Panc1 (cell line): ENCODE measurements at regions not wholly inside any gene's neighbourhood (a gene's known extent, or its start where the extent isn't known, plus 50 kb on each side); places are given as distances from the start of the nearest gene placed in this dataset.

Experiments
- ATAC-seq: fragments of 200-7000 bp; cut with Tn5 transposase; 2 replicates; pipeline ENCODE4 v1.9.1; 2020; ENCODE audit warnings: mild to moderate bottlenecking, moderate library complexity
- BruUV-seq: library from RNA; stranded (reverse); fragments of 400-500 nt; replicated peaks from 2 replicates; lab custom pipeline; 2021; lab: Mats Ljungman, UMichigan
- CTCF ChIA-PET: fragments of 300-600 bp; sonication (Branson Sonifier 250); formaldehyde crosslinking; loops from one replicate; lab custom pipeline; 2022; ENCODE audit warnings: antibody characterized with exemption; lab: Charles Lee
- POLR2A ChIA-PET: fragments of 300-600 bp; sonication (Branson Sonifier 250); formaldehyde crosslinking; loops from one replicate; lab custom pipeline; 2022; ENCODE audit warnings: antibody characterized with exemption; lab: Charles Lee
- DNase-seq: peaks from one replicate; pipeline ENCODE4 v3.0.0-alpha.2; 2010; ENCODE audit warnings: low read depth, low spot score
- H3K27ac ChIP-seq: 2 replicates; pipeline ENCODE4 v1.5.1; 2011; ENCODE audit warnings: mild to moderate bottlenecking, low read length, inconsistent platforms
- H3K27me3 ChIP-seq: fragments of 200-500 bp; sonication (Bioruptor generic); 2 replicates; pipeline ENCODE4 v1.6.0; 2014; ENCODE audit warnings: low read length, inconsistent platforms; ENCODE audit not compliant: control insufficient read depth, insufficient read depth
- H3K36me3 ChIP-seq: fragments of 200-500 bp; sonication (Bioruptor generic); 2 replicates; pipeline ENCODE4 v1.5.1; 2014; ENCODE audit warnings: inconsistent platforms, mild to moderate bottlenecking, low read length, moderate library complexity; ENCODE audit not compliant: control insufficient read depth, insufficient read depth
- H3K4me1 ChIP-seq: 2 replicates; pipeline ENCODE4 v1.5.1; 2011; ENCODE audit warnings: inconsistent platforms, mild to moderate bottlenecking, low read length, moderate library complexity; ENCODE audit not compliant: control insufficient read depth, insufficient read depth
- H3K4me3 ChIP-seq, 2 experiments: 2 replicates each; pipeline ENCODE4 v1.5.1; 2011 to 2012; ENCODE audit warnings: low read depth in 2 of 2, low read length in 2 of 2, mild to moderate bottlenecking in 2 of 2, inconsistent platforms in 1 of 2, moderate library complexity in 1 of 2
- H3K9me3 ChIP-seq: fragments of 200-500 bp; sonication (Bioruptor generic); 2 replicates; pipeline ENCODE4 v1.5.1; 2014; ENCODE audit warnings: low read depth, mild to moderate bottlenecking, inconsistent platforms, low read length, moderate library complexity; ENCODE audit not compliant: control insufficient read depth, insufficient read depth
- CTCF ChIP-seq: fragments of 450-650 bp; IDR thresholded peaks from 2 replicates; pipeline ENCODE4 v1.5.1; 2017; ENCODE audit warnings: mild to moderate bottlenecking
- POLR2AphosphoS5 ChIP-seq: IDR thresholded peaks from 2 replicates; pipeline ENCODE4 v1.6.1; 2012; ENCODE audit warnings: mild to moderate bottlenecking, low read depth, low read length, moderate library complexity
- REST ChIP-seq, 2 experiments: IDR thresholded peaks; 2 replicates each; pipeline ENCODE4 v1.6.1; 2011 to 2012; ENCODE audit warnings: low read depth in 2 of 2, control low read depth in 1 of 2, low read length in 1 of 2, mild to moderate bottlenecking in 1 of 2, moderate library complexity in 1 of 2; ENCODE audit not compliant: insufficient read depth in 1 of 2
- SIN3A ChIP-seq: IDR thresholded peaks from 2 replicates; pipeline ENCODE4 v1.6.1; 2012; ENCODE audit warnings: low read depth, mild to moderate bottlenecking, low read length, moderate library complexity, borderline replicate concordance; ENCODE audit not compliant: insufficient read depth
- TCF7L2 ChIP-seq: IDR thresholded peaks from 2 replicates; pipeline ENCODE4 v1.6.1; 2011; ENCODE audit warnings: mild to moderate bottlenecking, low read depth, low read length, inconsistent platforms
- in situ Hi-C: cut with HindIII; loops from 2 replicates; pipeline ENCODE4 v1.10.0; 2016; ENCODE audit warnings: low sequenced_read_pairs, low pct_unique_long_range_greater_than_20kb
- intact Hi-C: fragments of 100-400 bp; cut with micrococcal nuclease; formaldehyde crosslinking; loops from one replicate; pipeline ENCODE4 v1.10.0; 2022; ENCODE audit not compliant: unreplicated experiment

- Histone ChIP-seq H3K36me3 (no peaks in the 10 kb centered on the region), H3K27ac (no peak overlapping the region), H3K4me3 (no peak overlapping the region), H3K27me3 (no peaks in the 10 kb centered on the region), H3K9me3 (no peaks in the 10 kb centered on the region), H3K4me1 (no peaks in the 10 kb centered on the region)
- in situ Hi-C loops (no loop called here), intact Hi-C loops (no loop called here)
- DNase-seq = no peak
- no TSS peak for BruUV-seq
- ATAC-seq = no peak
- no peak for TF ChIP-seq SIN3A
- no peak for TF ChIP-seq TCF7L2
- no peak for TF ChIP-seq REST (IDR thresholded peaks at IDR 0.05; ENCODE audit: insufficient read depth in 1 of 2, low read depth in 2 of 2, low read length in 1 of 2)
- no peak for TF ChIP-seq POLR2AphosphoS5
- TF ChIP-seq CTCF = no peak
- CTCF ChIA-PET = interaction anchor here (0.6 kb wide), 1 partner anchor 201 kb away, joined by 3 read pairs; no protein-coding TSS in a partner anchor
- POLR2A ChIA-PET = no interaction called here
Measured at GRCh38 chr14:97820781-97821180, 1023.6 kb downstream of the VRK1 start.

GRCh38 chr14:97824218-97824617 is 1027.0 kb downstream of the VRK1 start:
- ATAC-seq (no peak), DNase-seq (no peak)
- no peaks in the 10 kb centered on the region for H3K9me3 ChIP-seq
- no peak for TF ChIP-seq TCF7L2
- TF ChIP-seq SIN3A = no peak
- TF ChIP-seq CTCF = no peak
- CTCF ChIA-PET = no interaction called here
- H3K27me3 ChIP-seq = no peaks in the 10 kb centered on the region
- POLR2A ChIA-PET = no interaction called here
- H3K4me3 ChIP-seq = no peak overlapping the region
- no peak overlapping the region for H3K27ac ChIP-seq
- no TSS peak for BruUV-seq
- intact Hi-C loops (no loop called here), in situ Hi-C loops (no loop called here)
- no peaks in the 10 kb centered on the region for H3K36me3 ChIP-seq
- H3K4me1 ChIP-seq = no peaks in the 10 kb centered on the region

DNA sequence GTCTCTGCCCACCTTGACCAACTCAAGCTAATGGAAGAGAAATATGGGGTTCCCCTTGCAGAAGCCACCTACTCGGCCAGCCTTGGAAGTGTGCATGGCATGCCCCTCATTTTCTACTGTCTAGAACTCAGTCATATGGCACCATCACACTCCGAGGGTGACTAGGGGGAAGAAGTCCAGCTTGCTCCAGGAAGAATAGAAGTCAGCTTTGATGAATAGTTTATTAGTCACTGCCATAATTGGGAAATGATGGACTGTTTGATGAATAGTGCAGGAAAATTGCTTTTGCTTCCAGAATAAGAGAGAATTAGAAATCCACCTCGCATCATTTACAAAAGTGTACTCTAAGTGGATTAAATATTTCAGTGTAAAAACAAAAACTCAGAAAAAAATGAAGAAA is 1030.6 kb downstream of the VRK1 start:
- BruUV-seq = no TSS peak
- ChIA-PET CTCF (interaction anchor here (0.6 kb wide), 1 partner anchor 54 kb away, joined by 3 read pairs; no protein-coding TSS in a partner anchor), POLR2A (no interaction called here)
- H3K36me3 ChIP-seq = no peaks in the 10 kb centered on the region
- TF ChIP-seq CTCF = no peak
- TF ChIP-seq POLR2AphosphoS5 = no peak
- TF ChIP-seq SIN3A = no peak
- no peak for TF ChIP-seq TCF7L2
- TF ChIP-seq REST (IDR thresholded peaks at IDR 0.05; ENCODE audit: insufficient read depth in 1 of 2, low read depth in 2 of 2, low read length in 1 of 2) = no peak
- no peak for ATAC-seq
- in situ Hi-C loops = no loop called here
- H3K4me3 ChIP-seq = no peak overlapping the region
- no peaks in the 10 kb centered on the region for H3K27me3 ChIP-seq
- no peaks in the 10 kb centered on the region for H3K9me3 ChIP-seq
- no peak for DNase-seq
- intact Hi-C loops = no loop called here
- H3K4me1 ChIP-seq = no peaks in the 10 kb centered on the region
- no peak overlapping the region for H3K27ac ChIP-seq
